GM23338 (cell line): ENCODE measurements at regions not wholly inside any gene's neighbourhood (a gene's known extent, or its start where the extent isn't known, plus 50 kb on each side); places are given as distances from the start of the nearest gene placed in this dataset.

Experiments
- CREB1 ChIP-seq: fragments of 250-450 bp; sonication (Bioruptor Pico); IDR thresholded peaks from 2 replicates; pipeline ENCODE4 v1.5.0; 2020; ENCODE audit warnings: low read depth, mild to moderate bottlenecking, moderate library complexity
- EZH2 ChIP-seq: fragments of 200-600 bp; sonication (generic); IDR thresholded peaks from one replicate; pipeline ENCODE4 v1.8.0; 2017; ENCODE audit warnings: antibody characterized with exemption, mild to moderate bottlenecking, low read depth; ENCODE audit not compliant: unreplicated experiment
- EZH2phosphoT487 ChIP-seq: fragments of 200-600 bp; sonication (generic); IDR thresholded peaks from one replicate; pipeline ENCODE4 v1.8.1; 2018; ENCODE audit warnings: antibody characterized with exemption; ENCODE audit not compliant: unreplicated experiment
- JUNB ChIP-seq: IDR thresholded peaks from one replicate; pipeline ENCODE4 v1.6.1; 2016; ENCODE audit warnings: antibody characterized with exemption; ENCODE audit not compliant: unreplicated experiment
- POLR2AphosphoS5 ChIP-seq: IDR thresholded peaks from 2 replicates; pipeline ENCODE4 v1.6.1; 2016; ENCODE audit warnings: antibody characterized with exemption, low read depth
- ZNF114 ChIP-seq: fragments of 250-450 bp; sonication (Bioruptor Pico); IDR thresholded peaks from 2 replicates; pipeline ENCODE4 v1.5.0; 2020; ENCODE audit warnings: mild to moderate bottlenecking, moderate library complexity
- TF ChIP-seq, protein P1 (sequence below), 2 experiments: fragments of 200-600 bp in 1 of 2; sonication (generic) in 1 of 2; conservative IDR thresholded peaks; 2 replicates each; pipeline versions ENCODE4 v1.5.1 to v1.6.1; 2016 to 2017; ENCODE audit warnings: antibody characterized with exemption in 2 of 2, low read depth in 2 of 2, mild to moderate bottlenecking in 2 of 2, moderate library complexity in 1 of 2
- TF ChIP-seq, protein P2 (sequence below): IDR thresholded peaks from one replicate; pipeline ENCODE4 v1.6.1; 2018; ENCODE audit warnings: antibody characterized with exemption; ENCODE audit not compliant: unreplicated experiment

- TF ChIP-seq EZH2, result no peak
- TF ChIP-seq, protein P1, sequence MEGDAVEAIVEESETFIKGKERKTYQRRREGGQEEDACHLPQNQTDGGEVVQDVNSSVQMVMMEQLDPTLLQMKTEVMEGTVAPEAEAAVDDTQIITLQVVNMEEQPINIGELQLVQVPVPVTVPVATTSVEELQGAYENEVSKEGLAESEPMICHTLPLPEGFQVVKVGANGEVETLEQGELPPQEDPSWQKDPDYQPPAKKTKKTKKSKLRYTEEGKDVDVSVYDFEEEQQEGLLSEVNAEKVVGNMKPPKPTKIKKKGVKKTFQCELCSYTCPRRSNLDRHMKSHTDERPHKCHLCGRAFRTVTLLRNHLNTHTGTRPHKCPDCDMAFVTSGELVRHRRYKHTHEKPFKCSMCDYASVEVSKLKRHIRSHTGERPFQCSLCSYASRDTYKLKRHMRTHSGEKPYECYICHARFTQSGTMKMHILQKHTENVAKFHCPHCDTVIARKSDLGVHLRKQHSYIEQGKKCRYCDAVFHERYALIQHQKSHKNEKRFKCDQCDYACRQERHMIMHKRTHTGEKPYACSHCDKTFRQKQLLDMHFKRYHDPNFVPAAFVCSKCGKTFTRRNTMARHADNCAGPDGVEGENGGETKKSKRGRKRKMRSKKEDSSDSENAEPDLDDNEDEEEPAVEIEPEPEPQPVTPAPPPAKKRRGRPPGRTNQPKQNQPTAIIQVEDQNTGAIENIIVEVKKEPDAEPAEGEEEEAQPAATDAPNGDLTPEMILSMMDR (conservative IDR thresholded peaks at IDR 0.05; ENCODE audit: low read depth in 2 of 2), result no peak
- no peak for TF ChIP-seq EZH2phosphoT487
- TF ChIP-seq ZNF114, result no peak
- TF ChIP-seq POLR2AphosphoS5, result no peak
- TF ChIP-seq, protein P2, sequence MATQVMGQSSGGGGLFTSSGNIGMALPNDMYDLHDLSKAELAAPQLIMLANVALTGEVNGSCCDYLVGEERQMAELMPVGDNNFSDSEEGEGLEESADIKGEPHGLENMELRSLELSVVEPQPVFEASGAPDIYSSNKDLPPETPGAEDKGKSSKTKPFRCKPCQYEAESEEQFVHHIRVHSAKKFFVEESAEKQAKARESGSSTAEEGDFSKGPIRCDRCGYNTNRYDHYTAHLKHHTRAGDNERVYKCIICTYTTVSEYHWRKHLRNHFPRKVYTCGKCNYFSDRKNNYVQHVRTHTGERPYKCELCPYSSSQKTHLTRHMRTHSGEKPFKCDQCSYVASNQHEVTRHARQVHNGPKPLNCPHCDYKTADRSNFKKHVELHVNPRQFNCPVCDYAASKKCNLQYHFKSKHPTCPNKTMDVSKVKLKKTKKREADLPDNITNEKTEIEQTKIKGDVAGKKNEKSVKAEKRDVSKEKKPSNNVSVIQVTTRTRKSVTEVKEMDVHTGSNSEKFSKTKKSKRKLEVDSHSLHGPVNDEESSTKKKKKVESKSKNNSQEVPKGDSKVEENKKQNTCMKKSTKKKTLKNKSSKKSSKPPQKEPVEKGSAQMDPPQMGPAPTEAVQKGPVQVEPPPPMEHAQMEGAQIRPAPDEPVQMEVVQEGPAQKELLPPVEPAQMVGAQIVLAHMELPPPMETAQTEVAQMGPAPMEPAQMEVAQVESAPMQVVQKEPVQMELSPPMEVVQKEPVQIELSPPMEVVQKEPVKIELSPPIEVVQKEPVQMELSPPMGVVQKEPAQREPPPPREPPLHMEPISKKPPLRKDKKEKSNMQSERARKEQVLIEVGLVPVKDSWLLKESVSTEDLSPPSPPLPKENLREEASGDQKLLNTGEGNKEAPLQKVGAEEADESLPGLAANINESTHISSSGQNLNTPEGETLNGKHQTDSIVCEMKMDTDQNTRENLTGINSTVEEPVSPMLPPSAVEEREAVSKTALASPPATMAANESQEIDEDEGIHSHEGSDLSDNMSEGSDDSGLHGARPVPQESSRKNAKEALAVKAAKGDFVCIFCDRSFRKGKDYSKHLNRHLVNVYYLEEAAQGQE, result no peak
- TF ChIP-seq JUNB, result no peak
- no peak for TF ChIP-seq CREB1 (CRISPR knock-in tag)
Measured at GRCh38 chr10:81496626-81497025, 378.4 kb upstream of the NRG3 start.
